GM12875 (cell line): ENCODE measurements at regions not wholly inside any gene's neighbourhood (a gene's known extent, or its start where the extent isn't known, plus 50 kb on each side); places are given as distances from the start of the nearest gene placed in this dataset.

Source experiments
- H3K4me3 ChIP-seq: one replicate; pipeline ENCODE4 v1.5.1; 2011; ENCODE audit warnings: low read depth, low read length, control low read depth
- CTCF ChIP-seq: IDR thresholded peaks from 2 replicates; pipeline ENCODE4 v1.5.1; 2011; ENCODE audit warnings: low read depth, mild to moderate bottlenecking, control low read depth, inconsistent platforms, low read length, moderate library complexity, borderline replicate concordance; ENCODE audit not compliant: insufficient read depth

- no peak for TF ChIP-seq CTCF
- no peak overlapping the region for H3K4me3 ChIP-seq
Measured at GRCh38 chr3:88779482-88779881, 327.9 kb upstream of the EPHA3 start.

- TF ChIP-seq CTCF: no peak
- H3K4me3 ChIP-seq: no peak overlapping the region
Measured at GRCh38 chr3:88784925-88785324, 322.5 kb upstream of the EPHA3 start.

GRCh38 chr3:88785841-88786240 is 321.6 kb upstream of the EPHA3 start:
- no peak overlapping the region for H3K4me3 ChIP-seq
- no peak for TF ChIP-seq CTCF

DNA sequence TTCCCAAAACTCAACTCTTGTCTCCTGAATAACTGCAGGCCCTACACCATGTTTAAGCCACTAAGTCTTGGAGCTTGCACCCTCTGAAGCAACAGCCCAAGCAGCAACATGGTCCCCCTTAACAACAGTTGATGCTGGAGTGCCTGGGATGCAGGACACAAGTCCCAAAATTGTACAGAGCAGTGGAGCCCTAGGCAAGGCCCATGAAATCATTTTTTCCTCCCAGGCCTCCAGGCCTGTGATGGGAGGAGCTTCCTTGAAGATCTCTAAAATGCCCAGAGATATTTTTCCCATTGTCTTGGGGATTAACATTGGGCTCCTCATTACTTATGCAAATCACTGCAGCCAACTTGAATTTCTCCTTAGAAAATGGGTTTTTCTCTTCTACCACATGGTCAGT is 311.9 kb upstream of the EPHA3 start:
- no peak for TF ChIP-seq CTCF
- H3K4me3 ChIP-seq: no peak overlapping the region

- no peak overlapping the region for H3K4me3 ChIP-seq
- no peak for TF ChIP-seq CTCF
Measured at GRCh38 chr3:88807491-88808105, 299.8 kb upstream of the EPHA3 start.

- H3K4me3 ChIP-seq: no peak overlapping the region
- no peak for TF ChIP-seq CTCF
Measured at GRCh38 chr3:88809993-88810392, 297.4 kb upstream of the EPHA3 start.

DNA sequence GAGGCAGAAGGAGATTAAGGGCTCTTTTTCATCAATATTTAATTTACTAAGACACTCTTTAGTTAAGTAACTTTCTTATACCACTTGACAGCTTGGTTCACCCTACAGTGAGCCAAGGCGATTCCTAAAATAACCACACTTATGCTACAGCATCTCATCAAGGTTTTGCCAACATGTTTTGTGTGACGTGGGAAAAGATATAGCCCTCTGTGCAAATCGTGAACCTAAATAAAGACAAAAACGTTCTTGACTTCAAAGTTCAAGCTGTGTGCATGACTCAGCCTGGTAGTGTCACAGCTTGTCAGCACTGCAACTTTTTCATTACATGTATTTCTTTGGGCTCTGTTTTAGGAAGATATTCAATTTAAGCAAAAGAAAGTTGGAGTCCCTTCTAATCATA is 297.0 kb upstream of the EPHA3 start:
- H3K4me3 ChIP-seq: no peak overlapping the region
- TF ChIP-seq CTCF: no peak
